Mucosa of rectum (tissue), 2 donors: ENCODE measurements at regions not wholly inside any gene's neighbourhood (a gene's known extent, or its start where the extent isn't known, plus 50 kb on each side); places are given as distances from the start of the nearest gene placed in this dataset.

ENCODE experiments used
- H3K27ac ChIP-seq, 2 donors: one replicate each; pipeline ENCODE4 v1.7.0; 2013; ENCODE audit warnings: inconsistent platforms in 2 of 2, low read depth in 2 of 2, low read length in 2 of 2
- H3K27me3 ChIP-seq, 2 donors: one replicate each; pipeline ENCODE4 v1.7.0; 2013; ENCODE audit warnings: low read length in 2 of 2; ENCODE audit not compliant: control insufficient read depth in 2 of 2, insufficient read depth in 2 of 2
- H3K36me3 ChIP-seq, 2 donors: one replicate each; pipeline ENCODE4 v1.7.0; 2013; ENCODE audit warnings: low read length in 2 of 2; ENCODE audit not compliant: control insufficient read depth in 2 of 2, insufficient read depth in 2 of 2
- H3K4me1 ChIP-seq, 2 donors: one replicate each; pipeline ENCODE4 v1.7.0; 2013; ENCODE audit warnings: low read length in 2 of 2, mild to moderate bottlenecking in 1 of 2; ENCODE audit not compliant: control insufficient read depth in 2 of 2, insufficient read depth in 2 of 2
- H3K4me3 ChIP-seq, 2 donors: one replicate each; pipeline ENCODE4 v1.7.0; 2013; ENCODE audit warnings: low read length in 2 of 2
- H3K9ac ChIP-seq, 2 donors: one replicate each; pipeline ENCODE4 v1.7.0; 2013; ENCODE audit warnings: low read length in 2 of 2, low read depth in 1 of 2, mild to moderate bottlenecking in 1 of 2
- H3K9me3 ChIP-seq, 2 donors: one replicate each; pipeline ENCODE4 v1.7.0; 2013; ENCODE audit warnings: low read length in 2 of 2; ENCODE audit not compliant: control insufficient read depth in 2 of 2
- donor health status: healthy.
- donor health status: Normal muscosa, but diverticular disease.

- H3K9ac ChIP-seq = no peak overlapping the region
These were observed 238.7 kb upstream of the PLET1 start for GRCh38 chr11:112499153-112499880.

GRCh38 chr11:112499881-112500204 is 239.2 kb upstream of the PLET1 start:
- Histone ChIP-seq H3K9me3 (no peaks in the 10 kb centered on the region), H3K4me3 (no peak overlapping the region), H3K4me1 (no peaks in the 10 kb centered on the region), H3K27ac (no peak overlapping the region), H3K9ac (no peak overlapping the region), H3K27me3 (no peaks in the 10 kb centered on the region), H3K36me3 (no peaks in the 10 kb centered on the region)

More at GRCh38 chr11:112499153-112499880, 238.7 kb upstream of the PLET1 start:
- Histone ChIP-seq H3K27ac (no peak overlapping the region), H3K4me1 (no peaks in the 10 kb centered on the region), H3K27me3 (no peaks in the 10 kb centered on the region), H3K4me3 (no peak overlapping the region), H3K36me3 (no peaks in the 10 kb centered on the region), H3K9me3 (no peaks in the 10 kb centered on the region)

GRCh38 chr11:112503410-112503809 is 242.8 kb upstream of the PLET1 start:
- Histone ChIP-seq H3K9ac (no peak overlapping the region), H3K4me1 (no peaks in the 10 kb centered on the region), H3K36me3 (no peaks in the 10 kb centered on the region), H3K9me3 (no peaks in the 10 kb centered on the region), H3K4me3 (no peak overlapping the region), H3K27ac (no peak overlapping the region), H3K27me3 (no peaks in the 10 kb centered on the region)

- H3K36me3 ChIP-seq = no peaks in the 10 kb centered on the region
- H3K27ac ChIP-seq = no peak overlapping the region
These were observed 243.4 kb upstream of the PLET1 start for GRCh38 chr11:112504056-112504455.

GRCh38 chr11:112506852-112507251 is 246.2 kb upstream of the PLET1 start:
- Histone ChIP-seq H3K27ac (no peak overlapping the region), H3K27me3 (no peaks in the 10 kb centered on the region), H3K4me1 (no peaks in the 10 kb centered on the region), H3K4me3 (no peak overlapping the region), H3K36me3 (no peaks in the 10 kb centered on the region), H3K9ac (no peak overlapping the region), H3K9me3 (no peaks in the 10 kb centered on the region)

More at GRCh38 chr11:112504056-112504455, 243.4 kb upstream of the PLET1 start:
- H3K4me1 ChIP-seq = no peaks in the 10 kb centered on the region
- no peak overlapping the region for H3K9ac ChIP-seq
- H3K9me3 ChIP-seq = no peaks in the 10 kb centered on the region
- no peaks in the 10 kb centered on the region for H3K27me3 ChIP-seq
- H3K4me3 ChIP-seq = no peak overlapping the region

- Histone ChIP-seq H3K27me3 (no peaks in the 10 kb centered on the region), H3K36me3 (no peaks in the 10 kb centered on the region), H3K9me3 (no peaks in the 10 kb centered on the region), H3K9ac (no peak overlapping the region), H3K4me1 (no peaks in the 10 kb centered on the region), H3K27ac (no peak overlapping the region), H3K4me3 (no peak overlapping the region)
These were observed 246.6 kb upstream of the PLET1 start for GRCh38 chr11:112507281-112507680.

GRCh38 chr11:112508750-112509149 is 248.1 kb upstream of the PLET1 start:
- no peak overlapping the region for H3K4me3 ChIP-seq
- no peak overlapping the region for H3K9ac ChIP-seq
- no peak overlapping the region for H3K27ac ChIP-seq
- H3K4me1 ChIP-seq = no peaks in the 10 kb centered on the region
- no peaks in the 10 kb centered on the region for H3K36me3 ChIP-seq
- no peaks in the 10 kb centered on the region for H3K9me3 ChIP-seq
- H3K27me3 ChIP-seq = no peaks in the 10 kb centered on the region

GRCh38 chr11:112509300-112509699 is 248.6 kb upstream of the PLET1 start:
- Histone ChIP-seq H3K9me3 (no peaks in the 10 kb centered on the region), H3K27ac (no peak overlapping the region), H3K9ac (no peak overlapping the region), H3K4me3 (no peak overlapping the region), H3K27me3 (no peaks in the 10 kb centered on the region), H3K36me3 (no peaks in the 10 kb centered on the region), H3K4me1 (no peaks in the 10 kb centered on the region)

- Histone ChIP-seq H3K27ac (no peak overlapping the region), H3K36me3 (no peaks in the 10 kb centered on the region), H3K27me3 (no peaks in the 10 kb centered on the region), H3K4me3 (no peak overlapping the region), H3K4me1 (no peaks in the 10 kb centered on the region), H3K9me3 (no peaks in the 10 kb centered on the region), H3K9ac (no peak overlapping the region)
These were observed 250.6 kb upstream of the PLET1 start for GRCh38 chr11:112511271-112511670.

GRCh38 chr11:112511911-112512310 is 251.3 kb upstream of the PLET1 start:
- H3K9me3 ChIP-seq = no peaks in the 10 kb centered on the region
- H3K36me3 ChIP-seq = no peaks in the 10 kb centered on the region
- H3K4me3 ChIP-seq = no peak overlapping the region
- no peak overlapping the region for H3K27ac ChIP-seq
- no peaks in the 10 kb centered on the region for H3K4me1 ChIP-seq
- no peak overlapping the region for H3K9ac ChIP-seq
- H3K27me3 ChIP-seq = no peaks in the 10 kb centered on the region

GRCh38 chr11:112513417-112513816 is 252.8 kb upstream of the PLET1 start:
- H3K9ac ChIP-seq = no peak overlapping the region
- H3K9me3 ChIP-seq = no peaks in the 10 kb centered on the region
- H3K4me1 ChIP-seq = no peaks in the 10 kb centered on the region
- H3K36me3 ChIP-seq = no peaks in the 10 kb centered on the region
- no peak overlapping the region for H3K27ac ChIP-seq
- H3K27me3 ChIP-seq = no peaks in the 10 kb centered on the region
- no peak overlapping the region for H3K4me3 ChIP-seq
